NCI-H2171 treated with DMSO at 0.1 percent for 48 hours (cell line): ENCODE measurements at regions not wholly inside any gene's neighbourhood (a gene's known extent, or its start where the extent isn't known, plus 50 kb on each side); places are given as distances from the start of the nearest gene placed in this dataset.

Experiments used
- DNase-seq: peaks from one replicate; lab custom pipeline; 2025; lab: John Stamatoyannopoulos, UW

DNA sequence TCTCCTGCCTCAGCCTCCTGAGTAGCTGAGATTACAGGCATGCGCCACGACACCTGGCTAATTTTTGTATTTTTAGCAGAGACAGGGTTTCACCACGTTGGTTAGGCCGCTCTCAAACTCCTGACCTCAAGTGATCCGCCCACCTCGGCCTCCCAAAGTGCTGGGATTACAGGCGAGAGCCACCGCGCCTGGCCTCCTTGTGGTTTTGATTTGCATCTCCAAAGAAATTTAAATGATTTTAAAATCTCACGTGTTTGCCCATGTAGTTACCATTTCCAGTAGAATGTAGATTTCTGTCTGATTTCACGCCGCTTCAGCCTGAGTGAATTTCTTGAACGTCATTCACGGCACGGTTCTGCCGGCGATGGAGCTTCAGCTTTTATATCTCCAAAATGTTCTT lies 55.8 kb downstream of the IGF2 start:
- DNase-seq: no peak

DNA sequence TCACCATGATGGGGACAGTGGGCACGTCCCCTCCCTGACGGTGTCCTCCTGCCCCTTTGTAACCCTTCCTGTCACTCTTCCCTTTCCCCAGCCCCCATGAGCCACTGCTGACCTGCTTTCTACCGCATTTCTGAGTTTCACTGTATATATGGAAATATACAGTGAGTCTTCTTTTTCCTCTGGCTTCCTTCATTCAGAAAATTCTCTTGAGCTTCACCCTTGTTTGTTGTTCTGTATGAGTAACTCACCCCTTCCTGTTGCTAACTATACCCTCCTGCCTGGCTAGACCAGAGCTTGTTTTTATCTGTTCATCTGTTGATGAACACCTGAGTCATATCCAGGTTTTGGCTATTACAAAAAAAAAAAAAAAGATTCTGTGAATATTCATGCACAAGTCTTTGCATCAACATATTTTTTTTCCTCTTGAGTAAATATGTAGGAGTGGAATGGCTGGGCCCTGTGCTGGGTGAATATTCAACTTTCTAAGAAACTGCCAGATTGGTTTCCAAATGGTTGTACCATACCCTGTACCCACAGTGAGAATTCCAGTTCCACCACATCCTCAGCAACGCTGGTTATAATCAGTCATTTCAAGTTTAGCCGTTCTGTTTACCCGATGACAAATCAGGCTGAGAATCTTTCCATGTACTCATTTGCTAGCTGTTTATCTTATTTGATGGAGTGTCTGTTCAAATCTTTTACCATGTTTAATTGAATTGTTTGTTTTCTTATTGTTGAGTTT lies 62.0 kb downstream of the IGF2 start:
- DNase-seq: peak; percentile 0

DNA sequence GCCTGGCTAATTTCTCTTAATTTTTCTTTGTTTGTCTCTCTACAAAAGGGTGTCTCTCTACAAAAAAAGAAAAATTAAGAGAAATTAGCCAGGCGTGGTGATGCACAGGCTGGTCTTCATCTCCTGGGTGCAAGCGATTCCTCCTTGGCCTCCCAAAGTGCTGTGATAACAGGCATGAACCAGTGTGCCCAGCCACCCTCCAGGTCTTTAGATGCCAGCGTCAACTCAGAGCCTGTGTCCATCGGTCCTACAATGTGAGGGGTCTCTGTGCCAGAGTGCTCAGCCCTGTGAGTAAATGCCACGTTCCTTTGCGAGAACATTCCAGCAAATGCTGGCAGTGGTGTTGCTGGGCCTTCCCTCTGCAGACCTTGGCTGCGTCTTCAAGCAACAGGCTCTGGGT lies 62.7 kb downstream of the IGF2 start:
- DNase-seq: no peak

DNA sequence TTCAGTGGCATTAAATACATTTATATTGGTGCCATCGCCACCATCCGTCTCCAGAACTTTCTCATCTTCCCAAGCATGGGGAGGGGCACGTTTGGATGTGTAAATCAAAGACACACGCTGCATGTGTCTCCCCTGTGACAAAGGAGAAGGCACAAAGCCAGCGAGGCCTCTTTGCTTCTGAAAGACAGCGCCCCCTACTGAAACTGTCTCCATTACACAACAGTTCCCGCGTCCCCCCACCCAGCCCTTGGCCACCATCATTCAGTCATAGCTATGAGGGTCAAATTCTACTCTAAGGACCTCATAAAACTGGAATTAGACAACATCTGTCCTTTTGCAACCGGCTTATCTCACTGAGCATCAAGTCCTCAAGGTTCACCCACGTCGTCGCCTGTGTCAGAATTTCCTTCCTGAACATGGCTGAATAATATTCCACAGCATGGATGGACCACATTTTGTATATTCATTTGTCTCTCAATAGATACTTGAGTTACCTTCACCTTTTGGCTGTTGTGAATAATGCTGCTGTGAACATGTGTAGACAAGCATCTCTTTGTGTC lies 64.8 kb downstream of the IGF2 start:
- DNase-seq: no peak

DNA sequence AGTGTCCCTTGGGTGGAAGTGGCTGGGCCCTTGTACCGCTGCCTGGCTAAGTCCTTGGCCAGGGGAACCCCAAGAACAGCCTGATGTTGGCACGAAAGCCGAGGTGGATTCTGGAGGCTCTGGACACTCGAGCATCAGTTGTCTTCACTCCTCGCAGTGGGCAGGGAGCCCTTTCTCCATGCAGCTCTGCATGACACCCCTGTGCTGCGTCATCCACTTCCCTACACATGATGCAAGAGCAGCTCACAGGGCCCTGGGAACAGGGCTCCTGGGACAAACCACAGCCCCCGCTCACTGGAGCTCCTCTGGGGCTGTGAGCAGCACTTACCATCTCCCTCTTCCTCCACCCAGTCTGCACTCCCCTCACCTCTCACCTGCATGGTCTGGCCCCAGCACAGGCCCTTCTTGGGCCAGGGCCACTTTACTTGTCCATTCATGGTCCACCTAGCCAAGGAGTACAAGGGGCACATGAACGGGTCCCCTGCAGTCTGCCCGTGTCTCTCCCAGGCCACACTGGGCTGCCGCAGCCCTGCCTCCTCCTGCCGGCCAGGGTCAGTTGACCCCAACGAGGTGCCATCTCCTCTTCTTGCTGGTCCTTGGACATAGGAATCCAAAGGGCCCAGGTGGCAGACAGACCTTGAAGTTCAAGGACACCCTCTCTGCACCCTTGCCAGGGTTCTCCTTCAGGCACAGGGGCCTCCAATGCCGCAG lies 66.5 kb downstream of the IGF2 start:
- no peak for DNase-seq

DNA sequence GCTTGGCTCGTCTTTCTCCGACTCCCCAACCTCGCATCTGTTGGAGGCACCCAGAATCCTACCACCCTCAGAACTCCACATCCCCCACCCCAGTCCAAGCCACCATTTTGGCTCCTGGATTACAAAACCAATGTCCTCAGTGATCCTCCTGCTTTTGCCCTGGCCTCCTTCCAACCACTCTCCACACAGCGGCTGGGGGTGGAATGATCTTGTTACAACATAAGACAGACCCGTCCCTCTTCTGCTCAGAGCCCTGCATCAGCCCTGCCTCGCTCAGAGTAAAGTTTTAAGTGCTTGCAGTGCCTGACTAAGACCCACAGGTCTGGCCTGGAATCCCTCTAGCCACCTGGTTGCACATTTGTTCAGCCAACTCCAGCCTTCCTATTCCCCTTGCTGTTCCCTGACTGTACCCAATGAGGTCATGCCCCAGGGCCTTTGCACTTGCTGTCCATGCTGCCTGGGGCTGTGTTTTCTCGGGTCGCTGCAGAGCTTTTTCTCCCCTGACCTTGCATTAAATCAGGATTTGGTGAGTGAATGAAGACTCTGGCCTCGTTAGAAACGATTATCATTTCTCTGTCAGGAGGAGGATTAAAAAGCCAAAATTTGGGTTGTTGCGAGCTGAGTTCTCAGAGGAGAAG lies 67.3 kb downstream of the IGF2 start:
- no peak for DNase-seq
